OCI-M1 (cell line): ENCODE measurements at regions not wholly inside any gene's neighbourhood (a gene's known extent, or its start where the extent isn't known, plus 50 kb on each side); places are given as distances from the start of the nearest gene placed in this dataset.

Experiments
- DNase-seq: peaks from one replicate; lab custom pipeline; 2025; lab: John Stamatoyannopoulos, UW

DNA sequence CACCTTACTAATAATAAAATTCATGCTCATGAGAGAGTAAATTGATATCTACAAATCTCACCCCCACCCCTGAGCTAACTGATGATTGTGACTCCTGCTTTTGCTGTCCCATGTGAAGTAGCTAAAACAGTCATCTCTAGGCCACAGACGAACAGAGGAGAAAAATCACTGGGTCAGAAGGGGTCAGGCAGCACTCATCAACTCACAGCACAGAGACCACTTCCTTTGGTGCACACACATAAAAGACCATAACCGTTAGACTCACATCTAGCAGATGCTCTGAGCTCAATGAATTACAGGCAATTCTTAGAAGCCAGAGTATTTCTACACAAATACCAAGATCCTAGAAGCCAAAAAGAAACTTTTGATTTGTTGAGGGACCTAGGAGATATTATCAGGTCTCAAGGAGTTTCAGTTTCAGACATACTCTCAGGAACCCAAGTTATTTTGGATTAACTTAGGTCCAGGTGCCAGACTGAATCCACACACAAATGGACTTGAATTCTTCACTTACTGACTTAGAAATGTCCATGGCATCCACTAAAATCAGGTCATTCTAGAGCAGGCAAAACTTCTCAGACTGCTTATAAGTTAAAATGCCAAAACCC, 65.0 kb upstream of the TES start:
- peak; percentile 26 for DNase-seq

- DNase-seq = no peak
These were observed 62.2 kb upstream of the TES start for GRCh38 chr7:116148108-116148507.

DNA sequence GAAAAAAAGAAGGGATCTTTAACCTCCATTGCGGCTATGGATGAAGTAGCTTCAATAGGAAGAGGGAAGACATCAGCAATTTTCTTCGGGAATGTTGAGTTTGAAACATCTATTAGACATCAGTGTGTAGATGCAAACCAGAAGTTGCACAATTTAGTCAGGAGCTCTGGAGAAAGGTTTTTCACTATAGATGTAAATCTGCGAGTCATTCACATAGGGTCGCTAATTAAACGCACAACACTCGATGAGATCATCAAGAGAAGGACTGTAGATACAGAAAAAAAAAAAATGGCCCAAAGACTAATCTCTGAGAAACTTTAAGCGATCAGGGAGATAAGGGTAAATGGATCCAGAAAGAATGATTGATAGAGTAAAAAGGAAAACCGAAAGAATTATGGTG, 61.7 kb upstream of the TES start:
- no peak for DNase-seq

GRCh38 chr7:116150588-116150987, 59.8 kb upstream of the TES start:
- no peak for DNase-seq

GRCh38 chr7:116152276-116152675, 58.1 kb upstream of the TES start:
- DNase-seq = no peak

GRCh38 chr7:116153050-116153449, 57.3 kb upstream of the TES start:
- no peak for DNase-seq

DNA sequence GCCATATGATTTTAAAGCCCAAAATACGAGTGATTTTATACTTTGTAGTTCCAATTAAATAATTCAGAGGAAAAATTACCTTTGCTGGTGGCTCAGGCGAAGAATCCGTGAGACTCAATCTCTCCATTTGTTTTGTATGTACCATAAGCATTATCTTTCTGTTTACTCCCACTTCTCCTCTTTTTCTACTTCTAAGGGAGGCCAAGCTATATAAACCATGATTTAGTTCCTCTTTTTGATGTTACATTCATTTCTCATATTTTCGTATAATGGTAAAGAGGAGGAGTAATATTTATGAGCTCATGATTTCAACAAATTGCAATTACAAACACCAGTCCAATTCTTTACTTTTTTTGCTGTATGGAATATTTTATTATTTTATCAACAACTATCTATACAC, 50.6 kb upstream of the TES start:
- DNase-seq = peak; percentile 46
